H1 (cell line): ENCODE measurements at regions not wholly inside any gene's neighbourhood (a gene's known extent, or its start where the extent isn't known, plus 50 kb on each side); places are given as distances from the start of the nearest gene placed in this dataset.

Source experiments
- CTCF ChIA-PET: fragments of 300-600 bp; sonication (Branson Sonifier 250); formaldehyde crosslinking; loops from one replicate; lab custom pipeline; 2021; ENCODE audit not compliant: partially characterized antibody; lab: Charles Lee
- POLR2A ChIA-PET: fragments of 300-600 bp; sonication (Branson Sonifier 250); formaldehyde crosslinking; loops from one replicate; lab custom pipeline; 2021; ENCODE audit warnings: inconsistent platforms; ENCODE audit not compliant: partially characterized antibody; lab: Charles Lee
- DNase-seq, 2 experiments: peaks; one replicate each; pipeline versions ENCODE4 v3.0.0 to v3.0.0-alpha.2; 2010 to 2022; ENCODE audit warnings: low spot score in 2 of 2, low read depth in 1 of 2, mixed read lengths in 1 of 2
- FAIRE-seq: peaks from 2 replicates; lab custom pipeline; 2011; peaks lifted over from hg19 to GRCh38; lab: Jason Lieb, UNC
- H2AFZ ChIP-seq: 2 replicates; pipeline ENCODE4 v1.8.1; 2012; ENCODE audit warnings: low read length, inconsistent platforms
- H2AK5ac ChIP-seq: 2 replicates; pipeline ENCODE4 v1.6.1; 2013; ENCODE audit warnings: low read depth, low read length
- H2BK120ac ChIP-seq: replicated peaks from 2 replicates; pipeline ENCODE3; 2013; ENCODE audit warnings: low read depth, low read length, inconsistent platforms
- H2BK12ac ChIP-seq: 2 replicates; pipeline ENCODE4 v1.6.1; 2013; ENCODE audit warnings: low read depth, low read length
- H2BK15ac ChIP-seq: 2 replicates; pipeline ENCODE4 v1.6.1; 2013; ENCODE audit warnings: low read length
- H2BK20ac ChIP-seq: 2 replicates; pipeline ENCODE4 v1.6.1; 2013; ENCODE audit warnings: low read length
- H2BK5ac ChIP-seq: 2 replicates; pipeline ENCODE4 v1.6.1; 2013; ENCODE audit warnings: low read depth, low read length
- H3K14ac ChIP-seq: 2 replicates; pipeline ENCODE4 v1.6.1; 2013; ENCODE audit warnings: inconsistent platforms; ENCODE audit not compliant: insufficient read length
- H3K18ac ChIP-seq: 2 replicates; pipeline ENCODE4 v1.6.1; 2013; ENCODE audit warnings: low read length; ENCODE audit errors: extremely low read depth
- H3K23ac ChIP-seq: 2 replicates; pipeline ENCODE4 v1.6.1; 2013; ENCODE audit warnings: inconsistent platforms; ENCODE audit not compliant: insufficient read length
- H3K23me2 ChIP-seq: 2 replicates; pipeline ENCODE4 v1.6.1; 2013; ENCODE audit warnings: low read depth, low read length
- H3K27ac ChIP-seq: 2 replicates; pipeline ENCODE4 v1.6.1; 2011; ENCODE audit warnings: low read depth, low read length, inconsistent platforms
- H3K27me3 ChIP-seq, 4 experiments: replicated peaks in 1 of 4; 1 replicate in 1 of 4; 2 replicates in 3 of 4; pipeline versions ENCODE4 v1.6.1 to v1.8.1; 2011 to 2013; ENCODE audit warnings: low read length in 3 of 4, mild to moderate bottlenecking in 3 of 4, inconsistent platforms in 2 of 4, mixed read lengths in 2 of 4, moderate library complexity in 1 of 4; ENCODE audit not compliant: control insufficient read depth in 3 of 4, insufficient read depth in 3 of 4; ENCODE audit errors: extremely low read depth in 1 of 4
- H3K36me3 ChIP-seq, 4 experiments: 2 replicates each; pipeline versions ENCODE4 v1.6.1 to v1.8.1; 2011 to 2013; ENCODE audit warnings: mild to moderate bottlenecking in 4 of 4, low read length in 3 of 4, moderate library complexity in 2 of 4, control low read depth in 1 of 4, inconsistent platforms in 1 of 4; ENCODE audit not compliant: insufficient read depth in 4 of 4, control insufficient read depth in 2 of 4
- H3K4ac ChIP-seq: replicated peaks from 2 replicates; pipeline ENCODE3; 2013; ENCODE audit warnings: low read length, low read depth, mixed read lengths, inconsistent platforms; ENCODE audit not compliant: insufficient read length
- H3K4me1 ChIP-seq, 4 experiments: replicated peaks in 1 of 4; 1 replicate in 1 of 4; 2 replicates in 3 of 4; pipeline versions ENCODE4 v1.6.1 to v1.8.1; 2011 to 2013; ENCODE audit warnings: low read length in 3 of 4, inconsistent platforms in 2 of 4, mixed read lengths in 1 of 4; ENCODE audit not compliant: insufficient read depth in 4 of 4, control insufficient read depth in 3 of 4
- H3K4me2 ChIP-seq, 2 experiments: 2 replicates each; pipeline versions ENCODE4 v1.6.1 to v1.8.1; 2011 to 2013; ENCODE audit warnings: low read depth in 2 of 2, low read length in 2 of 2, control low read depth in 1 of 2, inconsistent platforms in 1 of 2, mild to moderate bottlenecking in 1 of 2; ENCODE audit not compliant: insufficient read depth in 1 of 2
- H3K4me3 ChIP-seq, 4 experiments: fragments of 200-600, 300-600 bp in 1 of 4; sonication (generic), shearing (Covaris generic), sonication (Bioruptor Twin) in 1 of 4; 2 replicates each; pipeline versions ENCODE4 v1.5.1 to v1.8.1; 2011 to 2016; ENCODE audit warnings: low read length in 4 of 4, low read depth in 3 of 4, control low read depth in 2 of 4, inconsistent platforms in 2 of 4, mild to moderate bottlenecking in 2 of 4, mixed read lengths in 1 of 4, moderate library complexity in 1 of 4; ENCODE audit not compliant: insufficient read depth in 2 of 4; ENCODE audit errors: extremely low read depth in 1 of 4
- H3K56ac ChIP-seq: replicated peaks from 2 replicates; pipeline ENCODE3; 2013; ENCODE audit warnings: low read depth, mild to moderate bottlenecking, mixed read lengths, low read length, inconsistent platforms; ENCODE audit not compliant: insufficient read length
- H3K79me1 ChIP-seq: 2 replicates; pipeline ENCODE4 v1.6.1; 2013; ENCODE audit warnings: low read depth, low read length, control low read depth
- H3K79me2 ChIP-seq, 2 experiments: 2 replicates each; pipeline versions ENCODE4 v1.6.1 to v1.8.1; 2012 to 2013; ENCODE audit warnings: low read length in 2 of 2, mild to moderate bottlenecking in 2 of 2, inconsistent platforms in 1 of 2; ENCODE audit not compliant: insufficient read depth in 2 of 2, control insufficient read depth in 1 of 2
- H3K9ac ChIP-seq, 4 experiments: replicated peaks in 1 of 4; 1 replicate in 1 of 4; 2 replicates in 3 of 4; pipeline versions ENCODE4 v1.6.1 to v1.8.1; 2011 to 2013; ENCODE audit warnings: low read depth in 3 of 4, low read length in 3 of 4, control low read depth in 2 of 4, mild to moderate bottlenecking in 2 of 4, moderate library complexity in 2 of 4, inconsistent platforms in 1 of 4; ENCODE audit errors: extremely low read depth in 1 of 4
- H3K9me3 ChIP-seq, 2 experiments: 2 replicates each; pipeline versions ENCODE4 v1.6.1 to v1.8.1; 2012 to 2013; ENCODE audit warnings: mild to moderate bottlenecking in 2 of 2, moderate library complexity in 2 of 2, control low read depth in 1 of 2, inconsistent platforms in 1 of 2, low read depth in 1 of 2, low read length in 1 of 2, mixed read lengths in 1 of 2; ENCODE audit not compliant: insufficient read depth in 2 of 2
- H4K20me1 ChIP-seq, 2 experiments: replicated peaks in 1 of 2; 2 replicates each; pipeline versions ENCODE3 to v1.8.1; 2011 to 2013; ENCODE audit warnings: inconsistent platforms in 2 of 2, low read length in 2 of 2, mild to moderate bottlenecking in 1 of 2; ENCODE audit not compliant: insufficient read depth in 2 of 2, control insufficient read depth in 1 of 2
- H4K5ac ChIP-seq: 2 replicates; pipeline ENCODE4 v1.6.1; 2013; ENCODE audit warnings: low read length, low read depth, mixed read lengths, inconsistent platforms; ENCODE audit not compliant: insufficient read length
- H4K8ac ChIP-seq: 2 replicates; pipeline ENCODE4 v1.8.0; 2013; ENCODE audit warnings: mild to moderate bottlenecking, moderate library complexity, low read length, inconsistent platforms; ENCODE audit not compliant: insufficient read depth; ENCODE audit errors: extremely low read depth
- H4K91ac ChIP-seq: replicated peaks from 2 replicates; pipeline ENCODE3; 2013; ENCODE audit warnings: low read length, mixed read lengths, inconsistent platforms; ENCODE audit not compliant: insufficient read length
- CREB1 ChIP-seq: IDR thresholded peaks from 2 replicates; pipeline ENCODE4 v1.6.1; 2012; ENCODE audit warnings: inconsistent platforms
- FOSL1 ChIP-seq: IDR thresholded peaks from 2 replicates; pipeline ENCODE4 v1.6.1; 2011; ENCODE audit warnings: mild to moderate bottlenecking, low read depth, low read length, moderate library complexity; ENCODE audit not compliant: insufficient read depth
- NRF1 ChIP-seq: IDR thresholded peaks from 2 replicates; pipeline ENCODE4 v1.6.1; 2011; ENCODE audit warnings: mild to moderate bottlenecking, low read depth, low read length, improper control_type of control experiment
- POLR2A ChIP-seq, 2 experiments: IDR thresholded peaks; 1 replicate in 1 of 2; 2 replicates in 1 of 2; pipeline ENCODE4 v1.6.1; 2011; ENCODE audit warnings: low read depth in 2 of 2, low read length in 2 of 2, mild to moderate bottlenecking in 2 of 2; ENCODE audit errors: control extremely low read depth in 1 of 2
- SP2 ChIP-seq: IDR thresholded peaks from 2 replicates; pipeline ENCODE4 v1.6.1; 2012; ENCODE audit warnings: mild to moderate bottlenecking, low read length, inconsistent platforms
- SRF ChIP-seq: IDR thresholded peaks from 2 replicates; pipeline ENCODE4 v1.6.1; 2011; ENCODE audit warnings: mild to moderate bottlenecking, low read depth, low read length, moderate library complexity
- TAF1 ChIP-seq: IDR thresholded peaks from 2 replicates; pipeline ENCODE4 v1.6.1; 2011; ENCODE audit warnings: mild to moderate bottlenecking, low read depth, low read length
- TBP ChIP-seq: IDR thresholded peaks from 2 replicates; pipeline ENCODE4 v1.6.1; 2011; ENCODE audit warnings: low read depth, low read length, improper control_type of control experiment
- WGBS, 2 experiments: shearing (Covaris generic) in 1 of 2; methylation state at CpG; one replicate each; pipeline versions ENCODE4 v1.1.6 to v1.1.7; 2013 to 2015; ENCODE audit warnings: low lambda C conversion rate in 2 of 2, mixed read lengths in 2 of 2, inconsistent platforms in 1 of 2, low coverage in 1 of 2, missing lambda C conversion rate in 1 of 2; ENCODE audit not compliant: insufficient replicate concordance in 2 of 2, insufficient coverage in 1 of 2, insufficient read length in 1 of 2; ENCODE audit errors: extremely low coverage in 1 of 2, missing lambda C conversion rate in 1 of 2; 5-methylcytosine and 5-hydroxymethylcytosine counted together
- TF ChIP-seq, protein P1 (sequence below), 3 experiments: IDR thresholded peaks; 1 replicate in 2 of 3; 2 replicates in 1 of 3; pipeline versions ENCODE4 v1.5.1 to v1.6.1; 2011; ENCODE audit warnings: low read length in 3 of 3, mild to moderate bottlenecking in 3 of 3, inconsistent platforms in 2 of 3, low read depth in 1 of 3, moderate library complexity in 1 of 3; ENCODE audit not compliant: insufficient read depth in 1 of 3; ENCODE audit errors: control extremely low read depth in 1 of 3
- TF ChIP-seq, protein P2 (sequence below): IDR thresholded peaks from 2 replicates; pipeline ENCODE4 v1.6.1; 2012; ENCODE audit warnings: inconsistent platforms

DNA sequence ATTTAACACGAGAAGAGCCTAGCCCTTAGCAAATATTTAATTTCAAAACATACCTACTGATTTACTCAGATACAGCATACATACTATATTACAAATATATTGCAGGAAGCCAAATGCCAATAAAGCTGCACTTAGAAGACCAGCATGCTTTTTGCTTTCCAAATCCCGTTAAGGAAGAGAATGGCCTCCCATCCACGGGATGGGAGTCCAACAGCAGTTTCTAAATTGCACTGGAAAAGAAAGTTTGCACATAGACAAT is 156.3 kb upstream of the FOXN3 start:
- H3K4me3 ChIP-seq: no peak overlapping the region
- H4K8ac ChIP-seq: no peak overlapping the region
- no peaks in the 10 kb centered on the region for H3K23me2 ChIP-seq
- no peaks in the 10 kb centered on the region for H3K27me3 ChIP-seq
- H3K4me2 ChIP-seq: no peak overlapping the region
- H3K9ac ChIP-seq: no peak overlapping the region
- H2AFZ ChIP-seq: no peak overlapping the region
- H2BK15ac ChIP-seq: no peak overlapping the region
- no peak overlapping the region for H4K5ac ChIP-seq
- H3K79me1 ChIP-seq: peaks cover 7% of the 10 kb centered on the region
- H4K20me1 ChIP-seq: no peaks in the 10 kb centered on the region
- ChIA-PET POLR2A (no interaction called here), CTCF (no interaction called here)
- no peak overlapping the region for H3K56ac ChIP-seq
- H2BK5ac ChIP-seq: no peak overlapping the region
- H2BK120ac ChIP-seq: no peak overlapping the region
- 91% methylated on average over 3 of the region's 3 CpGs; no CpG with 5 or more reads in 1 of the 2 experiments for WGBS, 2 experiments
- H3K18ac ChIP-seq: no peak overlapping the region
- H3K14ac ChIP-seq: no peak overlapping the region
- no peak overlapping the region for H3K23ac ChIP-seq
- no peak for FAIRE-seq
- no peak for TF ChIP-seq SRF
- no peak for TF ChIP-seq TAF1
- TF ChIP-seq CREB1: no peak
- TF ChIP-seq, protein P1, sequence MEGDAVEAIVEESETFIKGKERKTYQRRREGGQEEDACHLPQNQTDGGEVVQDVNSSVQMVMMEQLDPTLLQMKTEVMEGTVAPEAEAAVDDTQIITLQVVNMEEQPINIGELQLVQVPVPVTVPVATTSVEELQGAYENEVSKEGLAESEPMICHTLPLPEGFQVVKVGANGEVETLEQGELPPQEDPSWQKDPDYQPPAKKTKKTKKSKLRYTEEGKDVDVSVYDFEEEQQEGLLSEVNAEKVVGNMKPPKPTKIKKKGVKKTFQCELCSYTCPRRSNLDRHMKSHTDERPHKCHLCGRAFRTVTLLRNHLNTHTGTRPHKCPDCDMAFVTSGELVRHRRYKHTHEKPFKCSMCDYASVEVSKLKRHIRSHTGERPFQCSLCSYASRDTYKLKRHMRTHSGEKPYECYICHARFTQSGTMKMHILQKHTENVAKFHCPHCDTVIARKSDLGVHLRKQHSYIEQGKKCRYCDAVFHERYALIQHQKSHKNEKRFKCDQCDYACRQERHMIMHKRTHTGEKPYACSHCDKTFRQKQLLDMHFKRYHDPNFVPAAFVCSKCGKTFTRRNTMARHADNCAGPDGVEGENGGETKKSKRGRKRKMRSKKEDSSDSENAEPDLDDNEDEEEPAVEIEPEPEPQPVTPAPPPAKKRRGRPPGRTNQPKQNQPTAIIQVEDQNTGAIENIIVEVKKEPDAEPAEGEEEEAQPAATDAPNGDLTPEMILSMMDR (IDR thresholded peaks at IDR 0.05; ENCODE audit: control extremely low read depth in 1 of 3, insufficient read depth in 1 of 3, low read depth in 1 of 3, low read length in 3 of 3): no peak
- TF ChIP-seq TBP: no peak
- no peak for TF ChIP-seq NRF1
- TF ChIP-seq FOSL1: no peak
- no peak for TF ChIP-seq POLR2A (IDR thresholded peaks at IDR 0.05; ENCODE audit: control extremely low read depth in 1 of 2, low read depth in 2 of 2, low read length in 2 of 2)
- TF ChIP-seq, protein P2, sequence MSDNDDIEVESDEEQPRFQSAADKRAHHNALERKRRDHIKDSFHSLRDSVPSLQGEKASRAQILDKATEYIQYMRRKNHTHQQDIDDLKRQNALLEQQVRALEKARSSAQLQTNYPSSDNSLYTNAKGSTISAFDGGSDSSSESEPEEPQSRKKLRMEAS: no peak
- TF ChIP-seq SP2: no peak
- H3K79me2 ChIP-seq: peaks cover 6 to 81% of the 10 kb centered on the region in 2 experiments
- no peak overlapping the region for H2AK5ac ChIP-seq
- H4K91ac ChIP-seq: no peak overlapping the region
- H3K4me1 ChIP-seq: peaks cover 5 to 17% (median 14%) of the 10 kb centered on the region in 4 experiments
- DNase-seq: no peak
- no peak overlapping the region for H2BK12ac ChIP-seq
- no peaks in the 10 kb centered on the region for H3K36me3 ChIP-seq
- H3K27ac ChIP-seq: no peak overlapping the region
- H3K4ac ChIP-seq: no peak overlapping the region
- no peak overlapping the region for H2BK20ac ChIP-seq
- no peaks in the 10 kb centered on the region for H3K9me3 ChIP-seq
